ENCODE measurements at regions not wholly inside any gene's neighbourhood (a gene's known extent, or its start where the extent isn't known, plus 50 kb on each side); places are given as distances from the start of the nearest gene placed in this dataset.

GRCh38 chr7:110179037-110179436, 911.9 kb upstream of the LRRN3 start:
- no peak for TF ChIP-seq FOXK2 (IDR thresholded peaks at IDR 0.05)
- TF ChIP-seq CTCF (CRISPR knock-in tag; IDR thresholded peaks at IDR 0.05), result no peak
- no peak for TF ChIP-seq DPF2 (CRISPR knock-in tag; IDR thresholded peaks at IDR 0.05; ENCODE audit: borderline replicate concordance, low read depth)
- no peak for TF ChIP-seq GABPA (IDR thresholded peaks at IDR 0.05; ENCODE audit: low read depth, low read length)
- TF ChIP-seq GABPA (CRISPR knock-in tag; IDR thresholded peaks at IDR 0.05; ENCODE audit: low read depth), result no peak
